GM23338 (cell line): ENCODE measurements at regions not wholly inside any gene's neighbourhood (a gene's known extent, or its start where the extent isn't known, plus 50 kb on each side); places are given as distances from the start of the nearest gene placed in this dataset.

Source experiments
- CREB1 ChIP-seq: fragments of 250-450 bp; sonication (Bioruptor Pico); IDR thresholded peaks from 2 replicates; pipeline ENCODE4 v1.5.0; 2020; ENCODE audit warnings: low read depth, mild to moderate bottlenecking, moderate library complexity
- EZH2 ChIP-seq: fragments of 200-600 bp; sonication (generic); IDR thresholded peaks from one replicate; pipeline ENCODE4 v1.8.0; 2017; ENCODE audit warnings: antibody characterized with exemption, mild to moderate bottlenecking, low read depth; ENCODE audit not compliant: unreplicated experiment
- EZH2phosphoT487 ChIP-seq: fragments of 200-600 bp; sonication (generic); IDR thresholded peaks from one replicate; pipeline ENCODE4 v1.8.1; 2018; ENCODE audit warnings: antibody characterized with exemption; ENCODE audit not compliant: unreplicated experiment
- JUNB ChIP-seq: IDR thresholded peaks from one replicate; pipeline ENCODE4 v1.6.1; 2016; ENCODE audit warnings: antibody characterized with exemption; ENCODE audit not compliant: unreplicated experiment
- POLR2AphosphoS5 ChIP-seq: IDR thresholded peaks from 2 replicates; pipeline ENCODE4 v1.6.1; 2016; ENCODE audit warnings: antibody characterized with exemption, low read depth
- REST ChIP-seq: IDR thresholded peaks from one replicate; pipeline ENCODE4 v1.6.1; 2018; ENCODE audit warnings: antibody characterized with exemption; ENCODE audit not compliant: unreplicated experiment
- STAT1 ChIP-seq: IDR thresholded peaks from one replicate; pipeline ENCODE4 v1.6.1; 2016; ENCODE audit warnings: antibody characterized with exemption; ENCODE audit not compliant: unreplicated experiment
- ZNF114 ChIP-seq: fragments of 250-450 bp; sonication (Bioruptor Pico); IDR thresholded peaks from 2 replicates; pipeline ENCODE4 v1.5.0; 2020; ENCODE audit warnings: mild to moderate bottlenecking, moderate library complexity
- ZNF462 ChIP-seq: fragments of 250-450 bp; sonication (Bioruptor Pico); IDR thresholded peaks from 2 replicates; pipeline ENCODE4 v1.5.0; 2020; ENCODE audit warnings: mild to moderate bottlenecking, moderate library complexity
- TF ChIP-seq, protein P1 (sequence below), 2 experiments: fragments of 200-600 bp in 1 of 2; sonication (generic) in 1 of 2; conservative IDR thresholded peaks; 2 replicates each; pipeline versions ENCODE4 v1.5.1 to v1.6.1; 2016 to 2017; ENCODE audit warnings: antibody characterized with exemption in 2 of 2, low read depth in 2 of 2, mild to moderate bottlenecking in 2 of 2, moderate library complexity in 1 of 2
- TF ChIP-seq, protein P2 (sequence below): IDR thresholded peaks from 2 replicates; pipeline ENCODE4 v1.6.1; 2016; ENCODE audit warnings: antibody characterized with exemption

- TF ChIP-seq, protein P1, sequence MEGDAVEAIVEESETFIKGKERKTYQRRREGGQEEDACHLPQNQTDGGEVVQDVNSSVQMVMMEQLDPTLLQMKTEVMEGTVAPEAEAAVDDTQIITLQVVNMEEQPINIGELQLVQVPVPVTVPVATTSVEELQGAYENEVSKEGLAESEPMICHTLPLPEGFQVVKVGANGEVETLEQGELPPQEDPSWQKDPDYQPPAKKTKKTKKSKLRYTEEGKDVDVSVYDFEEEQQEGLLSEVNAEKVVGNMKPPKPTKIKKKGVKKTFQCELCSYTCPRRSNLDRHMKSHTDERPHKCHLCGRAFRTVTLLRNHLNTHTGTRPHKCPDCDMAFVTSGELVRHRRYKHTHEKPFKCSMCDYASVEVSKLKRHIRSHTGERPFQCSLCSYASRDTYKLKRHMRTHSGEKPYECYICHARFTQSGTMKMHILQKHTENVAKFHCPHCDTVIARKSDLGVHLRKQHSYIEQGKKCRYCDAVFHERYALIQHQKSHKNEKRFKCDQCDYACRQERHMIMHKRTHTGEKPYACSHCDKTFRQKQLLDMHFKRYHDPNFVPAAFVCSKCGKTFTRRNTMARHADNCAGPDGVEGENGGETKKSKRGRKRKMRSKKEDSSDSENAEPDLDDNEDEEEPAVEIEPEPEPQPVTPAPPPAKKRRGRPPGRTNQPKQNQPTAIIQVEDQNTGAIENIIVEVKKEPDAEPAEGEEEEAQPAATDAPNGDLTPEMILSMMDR (conservative IDR thresholded peaks at IDR 0.05; ENCODE audit: low read depth in 2 of 2) = no peak
- no peak for TF ChIP-seq JUNB
- no peak for TF ChIP-seq EZH2
- no peak for TF ChIP-seq POLR2AphosphoS5
- TF ChIP-seq EZH2phosphoT487 = no peak
- TF ChIP-seq ZNF114 (CRISPR knock-in tag) = peak; percentile 28; the same call in 1 of the 2 replicates
- no peak for TF ChIP-seq REST
- TF ChIP-seq, protein P2, sequence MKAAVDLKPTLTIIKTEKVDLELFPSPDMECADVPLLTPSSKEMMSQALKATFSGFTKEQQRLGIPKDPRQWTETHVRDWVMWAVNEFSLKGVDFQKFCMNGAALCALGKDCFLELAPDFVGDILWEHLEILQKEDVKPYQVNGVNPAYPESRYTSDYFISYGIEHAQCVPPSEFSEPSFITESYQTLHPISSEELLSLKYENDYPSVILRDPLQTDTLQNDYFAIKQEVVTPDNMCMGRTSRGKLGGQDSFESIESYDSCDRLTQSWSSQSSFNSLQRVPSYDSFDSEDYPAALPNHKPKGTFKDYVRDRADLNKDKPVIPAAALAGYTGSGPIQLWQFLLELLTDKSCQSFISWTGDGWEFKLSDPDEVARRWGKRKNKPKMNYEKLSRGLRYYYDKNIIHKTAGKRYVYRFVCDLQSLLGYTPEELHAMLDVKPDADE = no peak; the same call in 1 of the 2 replicates
- no peak for TF ChIP-seq STAT1
- 0 out of 2 replicates have a peak, but pooled peaks have one; percentile 13 for TF ChIP-seq CREB1 (CRISPR knock-in tag)
- peak; percentile 83 for TF ChIP-seq ZNF462 (CRISPR knock-in tag)
These were observed 96.4 kb downstream of the FAS start for GRCh38 chr10:89086801-89087521.
